ENCODE measurements at regions not wholly inside any gene's neighbourhood (a gene's known extent, or its start where the extent isn't known, plus 50 kb on each side); places are given as distances from the start of the nearest gene placed in this dataset.

GRCh38 chr15:94749811-94750617, 518.7 kb downstream of the MCTP2 start:
- TF ChIP-seq POLR2AphosphoS5 (IDR thresholded peaks at IDR 0.05; ENCODE audit: low read depth), result no peak
- no peak for TF ChIP-seq CTCF (conservative IDR thresholded peaks at IDR 0.05; ENCODE audit: low read depth in 2 of 2)
- no peak for TF ChIP-seq EZH2 (IDR thresholded peaks at IDR 0.05; ENCODE audit: low read depth, unreplicated experiment)
- TF ChIP-seq REST (IDR thresholded peaks at IDR 0.05; ENCODE audit: unreplicated experiment), result no peak
- TF ChIP-seq JUNB (IDR thresholded peaks at IDR 0.05; ENCODE audit: unreplicated experiment), result no peak
- no peak for TF ChIP-seq EZH2phosphoT487 (IDR thresholded peaks at IDR 0.05; ENCODE audit: unreplicated experiment)
- TF ChIP-seq STAT1 (IDR thresholded peaks at IDR 0.05; ENCODE audit: unreplicated experiment), result no peak
- no peak for TF ChIP-seq CREB1 (CRISPR knock-in tag; IDR thresholded peaks at IDR 0.05; ENCODE audit: low read depth)
- TF ChIP-seq ETS1 (IDR thresholded peaks at IDR 0.05), result no peak
- TF ChIP-seq ZNF114 (CRISPR knock-in tag; IDR thresholded peaks at IDR 0.05), result no peak
